B cell (primary cell): ENCODE measurements at regions not wholly inside any gene's neighbourhood (a gene's known extent, or its start where the extent isn't known, plus 50 kb on each side); places are given as distances from the start of the nearest gene placed in this dataset.

ENCODE experiments used
- ATAC-seq: fragments of 200-7000 bp; cut with Tn5 transposase; one replicate; pipeline ENCODE4 v1.10.0; 2021; ENCODE audit warnings: low read depth, mild to moderate bottlenecking, moderate number of reproducible peaks, moderate library complexity
- CTCF ChIA-PET: fragments of 350-600 bp; sonication (Branson Sonifier 250); formaldehyde crosslinking; loops from one replicate; lab custom pipeline; 2021; ENCODE audit warnings: antibody characterized with exemption, inconsistent platforms; lab: Charles Lee
- POLR2A ChIA-PET: fragments of 350-600 bp; sonication (Branson Sonifier 250); formaldehyde crosslinking; loops from one replicate; lab custom pipeline; 2021; ENCODE audit warnings: antibody characterized with exemption; lab: Charles Lee
- DNase-seq: peaks from one replicate; pipeline ENCODE4 v3.0.0; 2013
- H2AFZ ChIP-seq: 2 replicates; pipeline ENCODE4 v1.6.1; 2012; ENCODE audit warnings: mild to moderate bottlenecking, low read depth, low read length; ENCODE audit not compliant: insufficient read depth, poor library complexity, severe bottlenecking
- H3K27ac ChIP-seq, 2 donors: 1 replicate in 1 of 2; 2 replicates in 1 of 2; pipeline ENCODE4 v1.5.1; 2012 to 2013; ENCODE audit warnings: low read length in 2 of 2, mild to moderate bottlenecking in 2 of 2, moderate library complexity in 1 of 2
- H3K27me3 ChIP-seq, 4 experiments: fragments of 200-600 bp in 1 of 4; sonication (generic) in 1 of 4; replicated peaks in 1 of 4; 1 replicate in 2 of 4; 2 replicates in 2 of 4; pipeline versions ENCODE4 v1.6.1 to v1.7.0; 2013 to 2016; ENCODE audit warnings: low read length in 3 of 4, mild to moderate bottlenecking in 2 of 4, mixed read lengths in 1 of 4, moderate library complexity in 1 of 4; ENCODE audit not compliant: insufficient read depth in 4 of 4, control insufficient read depth in 3 of 4; ENCODE audit errors: control extremely low read depth in 1 of 4
- H3K36me3 ChIP-seq, 2 experiments: replicated peaks in 1 of 2; 1 replicate in 1 of 2; 2 replicates in 1 of 2; pipeline versions ENCODE4 v1.6.1 to v1.7.1; 2013; ENCODE audit warnings: low read length in 1 of 2; ENCODE audit not compliant: insufficient read depth in 2 of 2, control insufficient read depth in 1 of 2; ENCODE audit errors: control extremely low read depth in 1 of 2, extremely low read depth in 1 of 2
- H3K4me1 ChIP-seq, 2 donors: fragments of 200-600 bp in 1 of 2; sonication (generic) in 1 of 2; 1 replicate in 1 of 2; 2 replicates in 1 of 2; pipeline versions ENCODE4 v1.5.1 to v1.6.1; 2013 to 2017; ENCODE audit warnings: low read length in 2 of 2; ENCODE audit not compliant: control insufficient read depth in 2 of 2, insufficient read depth in 2 of 2
- H3K4me2 ChIP-seq: replicated peaks from 2 replicates; pipeline ENCODE3; 2012; ENCODE audit warnings: mild to moderate bottlenecking, low read depth, low read length; ENCODE audit not compliant: poor library complexity, severe bottlenecking
- H3K4me3 ChIP-seq, 5 experiments: fragments of 200-600 bp in 1 of 5; sonication (generic) in 1 of 5; 1 replicate in 3 of 5; 2 replicates in 2 of 5; pipeline versions ENCODE4 v1.5.1 to v1.7.0; 2011 to 2016; ENCODE audit warnings: low read length in 4 of 5, mild to moderate bottlenecking in 4 of 5, low read depth in 2 of 5, control low read depth in 1 of 5, moderate library complexity in 1 of 5; ENCODE audit not compliant: insufficient read depth in 1 of 5; ENCODE audit errors: control extremely low read depth in 1 of 5, extremely low read depth in 1 of 5
- H3K79me2 ChIP-seq: fragments of 200-600 bp; sonication (generic); one replicate; pipeline ENCODE4 v1.6.0; 2016; ENCODE audit warnings: low read length; ENCODE audit not compliant: control insufficient read depth, insufficient read depth
- H3K9ac ChIP-seq: fragments of 200-600 bp; sonication (generic); 2 replicates; pipeline ENCODE4 v1.6.1; 2017; ENCODE audit warnings: mild to moderate bottlenecking, low read length, moderate library complexity
- H3K9me3 ChIP-seq, 3 donors: one replicate each; pipeline versions ENCODE4 v1.6.1 to v1.7.1; 2013; ENCODE audit warnings: low read length in 2 of 3; ENCODE audit not compliant: control insufficient read depth in 2 of 3, insufficient read depth in 1 of 3; ENCODE audit errors: control extremely low read depth in 1 of 3
- H4K20me1 ChIP-seq: 2 replicates; pipeline ENCODE4 v1.6.0; 2012; ENCODE audit warnings: mild to moderate bottlenecking, low read length; ENCODE audit not compliant: insufficient read depth, control insufficient read depth, poor library complexity, severe bottlenecking
- H3K27ac Mint-ChIP-seq: one replicate; pipeline ENCODE4 v1.8.0; 2021; ENCODE audit warnings: mixed read lengths
- H3K27me3 Mint-ChIP-seq: one replicate; pipeline ENCODE4 v1.8.0; 2021; ENCODE audit warnings: mixed read lengths
- H3K4me1 Mint-ChIP-seq: one replicate; pipeline ENCODE4 v1.8.0; 2021; ENCODE audit warnings: mixed read lengths
- H3K4me3 Mint-ChIP-seq: one replicate; pipeline ENCODE4 v1.8.0; 2021; ENCODE audit warnings: mixed read lengths
- H3K9me3 Mint-ChIP-seq: one replicate; pipeline ENCODE4 v1.8.0; 2022; ENCODE audit warnings: mixed read lengths; ENCODE audit not compliant: insufficient read depth
- EZH2 ChIP-seq: IDR thresholded peaks from 2 replicates; pipeline ENCODE4 v1.6.1; 2012; ENCODE audit warnings: borderline replicate concordance, low read depth, mild to moderate bottlenecking, moderate library complexity, low read length; ENCODE audit not compliant: insufficient read depth, poor library complexity, severe bottlenecking
- WGBS: methylation state at CpG from one replicate; pipeline ENCODE4 v1.1.5; 2013; ENCODE audit warnings: missing lambda C conversion rate; ENCODE audit not compliant: insufficient coverage; 5-methylcytosine and 5-hydroxymethylcytosine counted together
- intact Hi-C: fragments of 100-400 bp; cut with micrococcal nuclease; formaldehyde crosslinking; loops from one replicate; pipeline ENCODE4 v1.10.0; 2022
- TF ChIP-seq, protein P1 (sequence below): fragments of 200-600 bp; IDR thresholded peaks from one replicate; pipeline ENCODE4 v1.8.0; 2022; ENCODE audit warnings: antibody characterized with exemption, mild to moderate bottlenecking

- DNase-seq (no peak), ATAC-seq (no peak)
- Histone ChIP-seq H3K36me3 (no peaks in the 10 kb centered on the region), H3K4me3 (no peak overlapping the region), H4K20me1 (no peaks in the 10 kb centered on the region), H3K27me3 (no peaks in the 10 kb centered on the region), H2AFZ (no peak overlapping the region), H3K9me3 (peaks cover 0 to 2% (median 0%) of the 10 kb centered on the region in 3 donors), H3K4me1 (no peaks in the 10 kb centered on the region), H3K79me2 (no peaks in the 10 kb centered on the region), H3K27ac (no peak overlapping the region), H3K4me2 (no peak overlapping the region), H3K9ac (no peak overlapping the region)
- Mint-ChIP-seq H3K9me3 (peaks cover 2% of the 10 kb centered on the region), H3K27ac (no peak overlapping the region), H3K4me1 (no peaks in the 10 kb centered on the region), H3K4me3 (no peak overlapping the region), H3K27me3 (no peaks in the 10 kb centered on the region)
- intact Hi-C loops = no loop called here
- TF ChIP-seq, protein P1, sequence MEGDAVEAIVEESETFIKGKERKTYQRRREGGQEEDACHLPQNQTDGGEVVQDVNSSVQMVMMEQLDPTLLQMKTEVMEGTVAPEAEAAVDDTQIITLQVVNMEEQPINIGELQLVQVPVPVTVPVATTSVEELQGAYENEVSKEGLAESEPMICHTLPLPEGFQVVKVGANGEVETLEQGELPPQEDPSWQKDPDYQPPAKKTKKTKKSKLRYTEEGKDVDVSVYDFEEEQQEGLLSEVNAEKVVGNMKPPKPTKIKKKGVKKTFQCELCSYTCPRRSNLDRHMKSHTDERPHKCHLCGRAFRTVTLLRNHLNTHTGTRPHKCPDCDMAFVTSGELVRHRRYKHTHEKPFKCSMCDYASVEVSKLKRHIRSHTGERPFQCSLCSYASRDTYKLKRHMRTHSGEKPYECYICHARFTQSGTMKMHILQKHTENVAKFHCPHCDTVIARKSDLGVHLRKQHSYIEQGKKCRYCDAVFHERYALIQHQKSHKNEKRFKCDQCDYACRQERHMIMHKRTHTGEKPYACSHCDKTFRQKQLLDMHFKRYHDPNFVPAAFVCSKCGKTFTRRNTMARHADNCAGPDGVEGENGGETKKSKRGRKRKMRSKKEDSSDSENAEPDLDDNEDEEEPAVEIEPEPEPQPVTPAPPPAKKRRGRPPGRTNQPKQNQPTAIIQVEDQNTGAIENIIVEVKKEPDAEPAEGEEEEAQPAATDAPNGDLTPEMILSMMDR = no peak
- no peak for TF ChIP-seq EZH2
- WGBS = no CpG with 5 or more reads among the region's 3 CpGs
- CTCF ChIA-PET = no interaction called here
- POLR2A ChIA-PET = no interaction called here
These were observed 268.8 kb downstream of the NR2F2 start for GRCh38 chr15:96599268-96599667.

- Mint-ChIP-seq H3K27ac (no peak overlapping the region), H3K27me3 (no peaks in the 10 kb centered on the region), H3K4me1 (no peaks in the 10 kb centered on the region), H3K4me3 (no peak overlapping the region), H3K9me3 (peaks cover 2% of the 10 kb centered on the region)
- Histone ChIP-seq H3K4me2 (no peak overlapping the region), H3K36me3 (no peaks in the 10 kb centered on the region), H3K9me3 (peaks cover 0 to 2% (median 0%) of the 10 kb centered on the region in 3 donors), H4K20me1 (no peaks in the 10 kb centered on the region), H3K79me2 (no peaks in the 10 kb centered on the region), H2AFZ (no peak overlapping the region), H3K4me1 (no peaks in the 10 kb centered on the region), H3K4me3 (no peak overlapping the region), H3K27ac (no peak overlapping the region), H3K27me3 (no peaks in the 10 kb centered on the region), H3K9ac (no peak overlapping the region)
- TF ChIP-seq EZH2 = no peak
- TF ChIP-seq, protein P1 = no peak
- DNase-seq = no peak
- ChIA-PET CTCF (no interaction called here), POLR2A (no interaction called here)
- no CpG with 5 or more reads among the region's 4 CpGs for WGBS
- intact Hi-C loops = no loop called here
- ATAC-seq = no peak
These were observed 269.9 kb downstream of the NR2F2 start for GRCh38 chr15:96600350-96600749.
